Panc1 (cell line): ENCODE measurements at regions not wholly inside any gene's neighbourhood (a gene's known extent, or its start where the extent isn't known, plus 50 kb on each side); places are given as distances from the start of the nearest gene placed in this dataset.

ENCODE experiments used
- ATAC-seq: fragments of 200-7000 bp; cut with Tn5 transposase; 2 replicates; pipeline ENCODE4 v1.9.1; 2020; ENCODE audit warnings: mild to moderate bottlenecking, moderate library complexity
- BruUV-seq: library from RNA; stranded (reverse); fragments of 400-500 nt; replicated peaks from 2 replicates; lab custom pipeline; 2021; lab: Mats Ljungman, UMichigan
- CTCF ChIA-PET: fragments of 300-600 bp; sonication (Branson Sonifier 250); formaldehyde crosslinking; loops from one replicate; lab custom pipeline; 2022; ENCODE audit warnings: antibody characterized with exemption; lab: Charles Lee
- POLR2A ChIA-PET: fragments of 300-600 bp; sonication (Branson Sonifier 250); formaldehyde crosslinking; loops from one replicate; lab custom pipeline; 2022; ENCODE audit warnings: antibody characterized with exemption; lab: Charles Lee
- DNase-seq: peaks from one replicate; pipeline ENCODE4 v3.0.0-alpha.2; 2010; ENCODE audit warnings: low read depth, low spot score
- H3K27ac ChIP-seq: 2 replicates; pipeline ENCODE4 v1.5.1; 2011; ENCODE audit warnings: mild to moderate bottlenecking, low read length, inconsistent platforms
- H3K27me3 ChIP-seq: fragments of 200-500 bp; sonication (Bioruptor generic); 2 replicates; pipeline ENCODE4 v1.6.0; 2014; ENCODE audit warnings: low read length, inconsistent platforms; ENCODE audit not compliant: control insufficient read depth, insufficient read depth
- H3K36me3 ChIP-seq: fragments of 200-500 bp; sonication (Bioruptor generic); 2 replicates; pipeline ENCODE4 v1.5.1; 2014; ENCODE audit warnings: inconsistent platforms, mild to moderate bottlenecking, low read length, moderate library complexity; ENCODE audit not compliant: control insufficient read depth, insufficient read depth
- H3K4me1 ChIP-seq: 2 replicates; pipeline ENCODE4 v1.5.1; 2011; ENCODE audit warnings: inconsistent platforms, mild to moderate bottlenecking, low read length, moderate library complexity; ENCODE audit not compliant: control insufficient read depth, insufficient read depth
- H3K4me3 ChIP-seq, 2 experiments: 2 replicates each; pipeline ENCODE4 v1.5.1; 2011 to 2012; ENCODE audit warnings: low read depth in 2 of 2, low read length in 2 of 2, mild to moderate bottlenecking in 2 of 2, inconsistent platforms in 1 of 2, moderate library complexity in 1 of 2
- H3K9me3 ChIP-seq: fragments of 200-500 bp; sonication (Bioruptor generic); 2 replicates; pipeline ENCODE4 v1.5.1; 2014; ENCODE audit warnings: low read depth, mild to moderate bottlenecking, inconsistent platforms, low read length, moderate library complexity; ENCODE audit not compliant: control insufficient read depth, insufficient read depth
- CTCF ChIP-seq: fragments of 450-650 bp; IDR thresholded peaks from 2 replicates; pipeline ENCODE4 v1.5.1; 2017; ENCODE audit warnings: mild to moderate bottlenecking
- POLR2AphosphoS5 ChIP-seq: IDR thresholded peaks from 2 replicates; pipeline ENCODE4 v1.6.1; 2012; ENCODE audit warnings: mild to moderate bottlenecking, low read depth, low read length, moderate library complexity
- REST ChIP-seq, 2 experiments: IDR thresholded peaks; 2 replicates each; pipeline ENCODE4 v1.6.1; 2011 to 2012; ENCODE audit warnings: low read depth in 2 of 2, control low read depth in 1 of 2, low read length in 1 of 2, mild to moderate bottlenecking in 1 of 2, moderate library complexity in 1 of 2; ENCODE audit not compliant: insufficient read depth in 1 of 2
- SIN3A ChIP-seq: IDR thresholded peaks from 2 replicates; pipeline ENCODE4 v1.6.1; 2012; ENCODE audit warnings: low read depth, mild to moderate bottlenecking, low read length, moderate library complexity, borderline replicate concordance; ENCODE audit not compliant: insufficient read depth
- TCF7L2 ChIP-seq: IDR thresholded peaks from 2 replicates; pipeline ENCODE4 v1.6.1; 2011; ENCODE audit warnings: mild to moderate bottlenecking, low read depth, low read length, inconsistent platforms
- in situ Hi-C: cut with HindIII; loops from 2 replicates; pipeline ENCODE4 v1.10.0; 2016; ENCODE audit warnings: low sequenced_read_pairs, low pct_unique_long_range_greater_than_20kb
- intact Hi-C: fragments of 100-400 bp; cut with micrococcal nuclease; formaldehyde crosslinking; loops from one replicate; pipeline ENCODE4 v1.10.0; 2022; ENCODE audit not compliant: unreplicated experiment

DNA sequence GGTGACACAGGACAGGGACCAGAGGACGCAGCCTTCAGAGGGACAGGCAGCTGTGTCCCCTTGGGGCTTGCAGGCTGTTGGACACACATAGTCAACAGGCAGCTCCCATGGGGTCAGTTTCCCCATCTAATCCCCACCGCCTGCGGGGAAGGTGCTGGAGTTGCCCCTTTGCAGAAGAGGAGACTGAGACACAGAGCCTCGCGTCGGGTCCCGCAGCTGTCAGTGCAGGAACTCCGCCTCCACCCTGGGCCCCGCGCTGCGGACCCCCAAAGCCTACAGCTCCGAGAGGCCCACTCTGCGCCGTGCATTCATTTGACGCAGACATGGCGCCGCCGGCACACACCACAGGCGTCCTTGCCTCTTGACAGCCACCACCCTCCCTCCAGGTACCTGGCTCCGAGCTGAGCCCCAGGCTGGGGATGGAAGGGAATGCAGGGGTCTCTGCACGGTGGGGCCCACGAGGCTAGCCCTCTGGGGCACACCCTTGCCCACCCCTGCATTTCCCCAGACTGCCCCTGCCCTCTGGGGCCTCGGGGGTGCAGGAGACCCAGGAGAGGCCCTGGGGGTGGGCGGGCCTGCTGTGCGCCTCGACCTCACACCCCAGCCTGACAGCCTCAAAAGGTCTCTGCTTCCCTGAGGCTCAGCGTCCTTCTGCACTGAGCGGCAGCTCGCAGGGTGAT is 88.5 kb upstream of the ACTRT2 start:
- Histone ChIP-seq H3K9me3 (no peaks in the 10 kb centered on the region), H3K4me1 (no peaks in the 10 kb centered on the region)
- intact Hi-C loops = no loop called here

More for the DNA sequence above, 88.5 kb upstream of the ACTRT2 start:
- no peak for TF ChIP-seq REST (IDR thresholded peaks at IDR 0.05; ENCODE audit: insufficient read depth in 1 of 2, low read depth in 2 of 2, low read length in 1 of 2)
- TF ChIP-seq SIN3A = no peak
- no peak for TF ChIP-seq CTCF
- no peak for TF ChIP-seq TCF7L2
- TF ChIP-seq POLR2AphosphoS5 = no peak
- ATAC-seq (peak; percentile 27; the same call in 1 of the 2 replicates), DNase-seq (no peak)
- POLR2A ChIA-PET = no interaction called here
- H3K36me3 ChIP-seq = no peaks in the 10 kb centered on the region
- H3K27me3 ChIP-seq = peaks cover 4% of the 10 kb centered on the region; the same call in 1 of the 2 replicates
- no peak overlapping the region for H3K27ac ChIP-seq
- no peak overlapping the region for H3K4me3 ChIP-seq
- CTCF ChIA-PET = no interaction called here
- in situ Hi-C loops = no loop called here
- BruUV-seq = no TSS peak
